PC-9 (cell line): ENCODE measurements at regions not wholly inside any gene's neighbourhood (a gene's known extent, or its start where the extent isn't known, plus 50 kb on each side); places are given as distances from the start of the nearest gene placed in this dataset.

ENCODE experiments used
- BruUV-seq: library from RNA; stranded (reverse); fragments of 400-500 nt; replicated peaks from 2 replicates; lab custom pipeline; 2021; lab: Mats Ljungman, UMichigan
- CTCF ChIA-PET: fragments of 300-600 bp; sonication (Branson Sonifier 250); formaldehyde crosslinking; loops from one replicate; lab custom pipeline; 2022; ENCODE audit warnings: antibody characterized with exemption; lab: Charles Lee
- POLR2A ChIA-PET: fragments of 300-600 bp; sonication (Branson Sonifier 250); formaldehyde crosslinking; loops from one replicate; lab custom pipeline; 2022; ENCODE audit warnings: antibody characterized with exemption; ENCODE audit not compliant: unreplicated experiment; lab: Charles Lee
- DNase-seq, 2 experiments: peaks; one replicate each; pipeline versions ENCODE4 v3.0.0 to v3.0.0-alpha.2; 2015 to 2022; ENCODE audit warnings: mixed read lengths in 1 of 2
- H2AFZ ChIP-seq: fragments of 200-600 bp; sonication (generic); 2 replicates; pipeline ENCODE4 v1.8.1; 2017; ENCODE audit warnings: antibody characterized with exemption
- H3F3A ChIP-seq: fragments of 200-600 bp; sonication (generic); 2 replicates; pipeline ENCODE4 v1.8.1; 2017; ENCODE audit warnings: antibody characterized with exemption, mild to moderate bottlenecking, low read depth; ENCODE audit not compliant: insufficient read depth
- H3K27ac ChIP-seq: fragments of 200-600 bp; sonication (generic); 2 replicates; pipeline ENCODE4 v1.6.1; 2016; ENCODE audit warnings: mixed run types
- H3K27me3 ChIP-seq: fragments of 200-600 bp; sonication (generic); 2 replicates; pipeline ENCODE4 v1.6.1; 2016; ENCODE audit warnings: low read depth, mixed run types; ENCODE audit not compliant: insufficient read depth
- H3K36me3 ChIP-seq: fragments of 200-600 bp; sonication (generic); 2 replicates; pipeline ENCODE4 v1.6.1; 2016; ENCODE audit warnings: low read depth, mixed run types
- H3K4me1 ChIP-seq: fragments of 200-600 bp; sonication (generic); replicated peaks from 2 replicates; pipeline ENCODE4 v1.6.1; 2016; ENCODE audit warnings: mixed run types; ENCODE audit not compliant: insufficient read depth
- H3K4me2 ChIP-seq: fragments of 200-600 bp; sonication (generic); 2 replicates; pipeline ENCODE4 v1.6.1; 2017; ENCODE audit warnings: mixed run types
- H3K4me3 ChIP-seq: fragments of 200-600 bp; sonication (generic); 2 replicates; pipeline ENCODE4 v1.6.1; 2016; ENCODE audit warnings: mixed run types
- H3K79me2 ChIP-seq: fragments of 200-600 bp; sonication (generic); 2 replicates; pipeline ENCODE4 v1.6.1; 2017; ENCODE audit warnings: low read depth, mixed run types
- H3K9me2 ChIP-seq: fragments of 200-600 bp; sonication (generic); 2 replicates; pipeline ENCODE4 v1.8.1; 2017; ENCODE audit warnings: mild to moderate bottlenecking; ENCODE audit not compliant: insufficient read depth
- H3K9me3 ChIP-seq: fragments of 200-600 bp; sonication (generic); 2 replicates; pipeline ENCODE4 v1.8.1; 2016; ENCODE audit warnings: low read depth; ENCODE audit not compliant: insufficient read depth
- H4K20me1 ChIP-seq: fragments of 200-600 bp; sonication (generic); 2 replicates; pipeline ENCODE4 v1.8.1; 2017; ENCODE audit not compliant: insufficient read depth
- EZH2 ChIP-seq: fragments of 200-600 bp; sonication (generic); IDR thresholded peaks from 2 replicates; pipeline ENCODE4 v1.8.0; 2017; ENCODE audit warnings: antibody characterized with exemption, low read depth
- intact Hi-C: fragments of 100-400 bp; cut with micrococcal nuclease; formaldehyde crosslinking; loops from one replicate; pipeline ENCODE4 v1.10.0; 2022; ENCODE audit not compliant: unreplicated experiment
- TF ChIP-seq, protein P1 (sequence below): fragments of 200-600 bp; sonication (generic); conservative IDR thresholded peaks from 2 replicates; pipeline ENCODE4 v1.6.1; 2017; ENCODE audit warnings: mixed run types, antibody characterized with exemption, mild to moderate bottlenecking, moderate library complexity

DNA sequence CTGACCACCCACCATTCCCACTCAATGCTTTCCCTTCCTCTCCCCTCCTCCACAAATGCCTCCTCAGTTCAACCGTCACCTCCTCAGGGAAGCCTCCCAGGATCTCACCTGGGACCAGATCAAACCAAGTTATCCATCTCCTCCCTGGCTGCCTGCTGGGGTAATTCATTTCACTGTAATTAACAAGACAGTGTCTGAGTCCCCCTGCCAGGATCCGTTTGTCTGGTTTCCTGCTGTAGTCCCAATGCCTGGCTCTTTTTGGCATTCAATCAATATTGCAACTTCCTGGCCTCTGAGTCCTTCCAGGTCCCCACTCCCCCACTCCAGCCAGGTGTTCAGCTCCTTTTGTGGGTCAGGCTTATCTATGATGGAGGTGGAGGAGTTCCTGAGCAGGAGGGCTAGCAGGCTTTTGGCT lies 687.7 kb downstream of the PTPRU start:
- DNase-seq, result no peak
- no peaks in the 10 kb centered on the region for H3K27me3 ChIP-seq
- POLR2A ChIA-PET, result no interaction called here

DNA sequence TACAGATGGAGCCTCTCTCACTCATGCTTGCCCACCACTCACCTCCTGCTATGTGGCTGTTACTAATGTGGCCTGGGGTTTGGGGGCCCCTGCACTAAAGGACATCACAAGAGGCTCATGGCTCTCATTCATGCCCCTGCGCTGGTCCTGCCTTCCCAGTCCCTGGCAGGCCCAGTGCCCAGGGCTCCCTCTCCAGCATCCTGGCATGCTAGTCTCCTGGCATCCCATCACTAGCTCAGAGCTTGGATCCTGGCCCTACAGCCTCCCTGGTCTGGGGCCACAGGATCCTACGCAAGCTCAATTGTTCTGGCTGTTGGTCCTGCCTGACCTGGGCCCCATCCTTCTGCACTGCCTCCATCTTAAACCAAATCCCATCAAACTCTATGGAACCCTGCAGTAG lies 685.4 kb downstream of the PTPRU start:
- Histone ChIP-seq H3K4me3 (no peak overlapping the region), H2AFZ (no peak overlapping the region), H3F3A (no peaks in the 10 kb centered on the region), H3K9me3 (no peaks in the 10 kb centered on the region), H3K79me2 (no peaks in the 10 kb centered on the region), H3K4me2 (no peak overlapping the region), H3K36me3 (no peaks in the 10 kb centered on the region), H3K27ac (no peak overlapping the region), H3K4me1 (no peaks in the 10 kb centered on the region), H4K20me1 (no peaks in the 10 kb centered on the region), H3K27me3 (no peaks in the 10 kb centered on the region), H3K9me2 (no peaks in the 10 kb centered on the region)
- ChIA-PET CTCF (no interaction called here), POLR2A (no interaction called here)
- BruUV-seq, result no TSS peak
- TF ChIP-seq, protein P1, sequence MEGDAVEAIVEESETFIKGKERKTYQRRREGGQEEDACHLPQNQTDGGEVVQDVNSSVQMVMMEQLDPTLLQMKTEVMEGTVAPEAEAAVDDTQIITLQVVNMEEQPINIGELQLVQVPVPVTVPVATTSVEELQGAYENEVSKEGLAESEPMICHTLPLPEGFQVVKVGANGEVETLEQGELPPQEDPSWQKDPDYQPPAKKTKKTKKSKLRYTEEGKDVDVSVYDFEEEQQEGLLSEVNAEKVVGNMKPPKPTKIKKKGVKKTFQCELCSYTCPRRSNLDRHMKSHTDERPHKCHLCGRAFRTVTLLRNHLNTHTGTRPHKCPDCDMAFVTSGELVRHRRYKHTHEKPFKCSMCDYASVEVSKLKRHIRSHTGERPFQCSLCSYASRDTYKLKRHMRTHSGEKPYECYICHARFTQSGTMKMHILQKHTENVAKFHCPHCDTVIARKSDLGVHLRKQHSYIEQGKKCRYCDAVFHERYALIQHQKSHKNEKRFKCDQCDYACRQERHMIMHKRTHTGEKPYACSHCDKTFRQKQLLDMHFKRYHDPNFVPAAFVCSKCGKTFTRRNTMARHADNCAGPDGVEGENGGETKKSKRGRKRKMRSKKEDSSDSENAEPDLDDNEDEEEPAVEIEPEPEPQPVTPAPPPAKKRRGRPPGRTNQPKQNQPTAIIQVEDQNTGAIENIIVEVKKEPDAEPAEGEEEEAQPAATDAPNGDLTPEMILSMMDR, result no peak
- TF ChIP-seq EZH2, result no peak
- no peak for DNase-seq
- intact Hi-C loops, result no loop called here

More for the DNA sequence above, 687.7 kb downstream of the PTPRU start:
- no peaks in the 10 kb centered on the region for H3K36me3 ChIP-seq
- intact Hi-C loops, result no loop called here
- H3K27ac ChIP-seq, result no peak overlapping the region
- no peaks in the 10 kb centered on the region for H3K9me2 ChIP-seq
- no peaks in the 10 kb centered on the region for H3K9me3 ChIP-seq
- no peaks in the 10 kb centered on the region for H3K79me2 ChIP-seq
- no peak overlapping the region for H3K4me2 ChIP-seq
- no peaks in the 10 kb centered on the region for H4K20me1 ChIP-seq
- TF ChIP-seq, protein P1, result no peak
- TF ChIP-seq EZH2, result no peak
- no peaks in the 10 kb centered on the region for H3F3A ChIP-seq
- H3K4me3 ChIP-seq, result no peak overlapping the region
- no peaks in the 10 kb centered on the region for H3K4me1 ChIP-seq
- no TSS peak for BruUV-seq
- no peak overlapping the region for H2AFZ ChIP-seq
- CTCF ChIA-PET, result no interaction called here

DNA sequence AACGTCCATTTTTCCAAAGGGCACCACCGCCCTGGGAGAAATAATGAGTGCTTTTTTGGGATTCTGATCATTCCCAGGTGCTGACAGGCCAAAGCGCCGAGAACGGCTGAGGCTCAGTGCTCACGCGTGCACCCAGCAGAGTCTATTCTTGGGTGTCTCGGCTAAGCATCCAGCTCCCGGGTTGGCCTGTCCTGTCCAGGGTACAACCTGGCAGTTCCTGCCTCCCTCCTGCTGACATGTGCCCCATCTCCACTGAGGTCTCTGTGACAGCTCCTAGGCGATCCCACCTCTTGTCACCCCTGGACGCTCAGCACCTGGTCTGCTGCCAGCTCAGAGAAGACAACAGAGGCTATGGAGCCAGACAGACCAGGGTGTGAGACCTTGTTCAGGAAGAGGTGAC lies 684.5 kb downstream of the PTPRU start:
- Histone ChIP-seq H4K20me1 (no peaks in the 10 kb centered on the region), H3K9me2 (no peaks in the 10 kb centered on the region), H3K27ac (no peak overlapping the region), H3K4me2 (no peak overlapping the region), H3K4me1 (no peaks in the 10 kb centered on the region), H2AFZ (no peak overlapping the region), H3K79me2 (no peaks in the 10 kb centered on the region), H3F3A (no peaks in the 10 kb centered on the region), H3K36me3 (no peaks in the 10 kb centered on the region), H3K27me3 (no peaks in the 10 kb centered on the region), H3K9me3 (no peaks in the 10 kb centered on the region), H3K4me3 (no peak overlapping the region)
- no peak for TF ChIP-seq EZH2
- TF ChIP-seq, protein P1, result no peak
- DNase-seq, result no peak
- intact Hi-C loops, result no loop called here
- ChIA-PET CTCF (no interaction called here), POLR2A (no interaction called here)
- BruUV-seq, result no TSS peak
